Chondrocyte (in vitro differentiated cells): ENCODE measurements at regions not wholly inside any gene's neighbourhood (a gene's known extent, or its start where the extent isn't known, plus 50 kb on each side); places are given as distances from the start of the nearest gene placed in this dataset.

Experiments used
- DNase-seq: peaks from one replicate; pipeline ENCODE4 v3.0.0; 2021; ENCODE audit warnings: mixed read lengths, low spot score
- H3K27ac Mint-ChIP-seq: one replicate; pipeline ENCODE4 v1.8.0; 2021; ENCODE audit warnings: mild to moderate bottlenecking, moderate library complexity, mixed read lengths; ENCODE audit not compliant: unreplicated experiment
- H3K27me3 Mint-ChIP-seq: 2 replicates; pipeline ENCODE4 v1.8.0; 2021; ENCODE audit warnings: low read depth, mixed read lengths
- H3K36me3 Mint-ChIP-seq: 2 replicates; pipeline ENCODE4 v1.8.0; 2021; ENCODE audit warnings: low read depth, mixed read lengths
- H3K4me1 Mint-ChIP-seq: 2 replicates; pipeline ENCODE4 v1.8.0; 2021; ENCODE audit warnings: low read depth, mild to moderate bottlenecking, mixed read lengths
- H3K4me3 Mint-ChIP-seq: one replicate; pipeline ENCODE4 v1.8.0; 2021; ENCODE audit warnings: mild to moderate bottlenecking, moderate library complexity, mixed read lengths; ENCODE audit not compliant: unreplicated experiment
- H3K9me3 Mint-ChIP-seq: 2 replicates; pipeline ENCODE4 v1.8.0; 2021; ENCODE audit warnings: low read depth, mixed read lengths
- TF ChIP-seq, protein P1 (sequence below): fragments of 200-600 bp; sonication (generic); IDR thresholded peaks from 2 replicates; pipeline ENCODE4 v1.5.0; 2021; ENCODE audit warnings: antibody characterized with exemption, mild to moderate bottlenecking, moderate library complexity

DNA sequence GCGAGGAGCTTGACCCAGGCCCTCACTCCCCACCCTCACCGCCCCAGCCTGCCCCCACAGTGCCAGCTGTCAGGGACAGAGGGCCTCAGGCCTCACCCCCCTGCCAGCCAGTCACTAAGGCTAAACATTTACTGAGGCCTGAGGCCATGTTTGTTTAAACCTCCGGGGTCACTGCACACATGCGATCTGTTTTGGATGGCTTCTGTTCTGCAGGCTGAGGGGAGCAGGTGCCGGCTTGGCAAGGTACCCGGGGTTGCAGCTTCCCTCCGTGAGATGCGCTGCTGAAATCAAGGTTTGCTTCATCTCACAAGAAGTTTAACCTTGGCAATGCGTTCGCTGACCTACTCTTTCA is 103.3 kb upstream of the BOD1 start:
- no peak overlapping the region for H3K27ac Mint-ChIP-seq

DNA sequence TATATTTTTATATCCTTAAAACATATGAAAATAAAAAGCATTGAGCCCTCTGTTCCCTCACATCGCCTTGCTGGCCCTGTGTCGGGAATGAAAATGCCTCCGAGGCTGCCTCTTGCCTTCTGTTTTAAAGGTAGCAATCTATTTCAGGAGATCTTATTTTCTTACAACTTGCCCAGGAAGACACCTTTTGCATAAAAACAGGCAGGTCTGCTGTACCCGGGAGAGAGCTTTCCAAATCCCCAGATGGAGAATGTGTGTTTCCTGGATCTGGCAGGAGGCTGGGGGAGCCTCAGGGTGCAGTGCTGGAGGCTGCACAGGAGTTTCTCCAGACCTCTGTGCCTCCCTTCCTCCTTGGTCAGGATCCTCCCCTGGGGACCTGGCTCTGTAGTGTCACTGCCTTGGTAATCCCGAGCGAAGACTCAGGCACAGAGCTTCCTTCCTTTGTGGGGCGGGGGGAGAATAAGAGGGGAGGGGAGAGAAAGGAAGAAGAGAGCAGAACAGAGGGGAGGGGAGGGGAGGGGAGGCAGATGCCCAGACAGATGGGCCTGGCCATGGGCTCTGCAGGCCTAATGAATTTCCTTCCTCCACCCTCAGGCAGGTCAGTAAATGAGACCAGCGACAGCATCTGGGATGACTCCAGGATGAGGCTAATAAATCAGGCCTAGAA is 104.0 kb upstream of the BOD1 start:
- no peaks in the 10 kb centered on the region for H3K36me3 Mint-ChIP-seq
- no peak overlapping the region for H3K4me3 Mint-ChIP-seq
- no peak for DNase-seq
- peaks cover 15% of the 10 kb centered on the region for H3K4me1 Mint-ChIP-seq
- TF ChIP-seq, protein P1, sequence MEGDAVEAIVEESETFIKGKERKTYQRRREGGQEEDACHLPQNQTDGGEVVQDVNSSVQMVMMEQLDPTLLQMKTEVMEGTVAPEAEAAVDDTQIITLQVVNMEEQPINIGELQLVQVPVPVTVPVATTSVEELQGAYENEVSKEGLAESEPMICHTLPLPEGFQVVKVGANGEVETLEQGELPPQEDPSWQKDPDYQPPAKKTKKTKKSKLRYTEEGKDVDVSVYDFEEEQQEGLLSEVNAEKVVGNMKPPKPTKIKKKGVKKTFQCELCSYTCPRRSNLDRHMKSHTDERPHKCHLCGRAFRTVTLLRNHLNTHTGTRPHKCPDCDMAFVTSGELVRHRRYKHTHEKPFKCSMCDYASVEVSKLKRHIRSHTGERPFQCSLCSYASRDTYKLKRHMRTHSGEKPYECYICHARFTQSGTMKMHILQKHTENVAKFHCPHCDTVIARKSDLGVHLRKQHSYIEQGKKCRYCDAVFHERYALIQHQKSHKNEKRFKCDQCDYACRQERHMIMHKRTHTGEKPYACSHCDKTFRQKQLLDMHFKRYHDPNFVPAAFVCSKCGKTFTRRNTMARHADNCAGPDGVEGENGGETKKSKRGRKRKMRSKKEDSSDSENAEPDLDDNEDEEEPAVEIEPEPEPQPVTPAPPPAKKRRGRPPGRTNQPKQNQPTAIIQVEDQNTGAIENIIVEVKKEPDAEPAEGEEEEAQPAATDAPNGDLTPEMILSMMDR, result no peak
- H3K27me3 Mint-ChIP-seq, result peaks cover 13% of the 10 kb centered on the region
- H3K27ac Mint-ChIP-seq, result no peak overlapping the region
- peaks cover under 1% of the 10 kb centered on the region for H3K9me3 Mint-ChIP-seq

More for the DNA sequence above, 103.3 kb upstream of the BOD1 start:
- no peaks in the 10 kb centered on the region for H3K36me3 Mint-ChIP-seq
- DNase-seq, result no peak
- H3K9me3 Mint-ChIP-seq, result no peaks in the 10 kb centered on the region
- no peak overlapping the region for H3K4me3 Mint-ChIP-seq
- peaks cover 22% of the 10 kb centered on the region for H3K4me1 Mint-ChIP-seq
- TF ChIP-seq, protein P1, result no peak
- H3K27me3 Mint-ChIP-seq, result peaks cover 13% of the 10 kb centered on the region

DNA sequence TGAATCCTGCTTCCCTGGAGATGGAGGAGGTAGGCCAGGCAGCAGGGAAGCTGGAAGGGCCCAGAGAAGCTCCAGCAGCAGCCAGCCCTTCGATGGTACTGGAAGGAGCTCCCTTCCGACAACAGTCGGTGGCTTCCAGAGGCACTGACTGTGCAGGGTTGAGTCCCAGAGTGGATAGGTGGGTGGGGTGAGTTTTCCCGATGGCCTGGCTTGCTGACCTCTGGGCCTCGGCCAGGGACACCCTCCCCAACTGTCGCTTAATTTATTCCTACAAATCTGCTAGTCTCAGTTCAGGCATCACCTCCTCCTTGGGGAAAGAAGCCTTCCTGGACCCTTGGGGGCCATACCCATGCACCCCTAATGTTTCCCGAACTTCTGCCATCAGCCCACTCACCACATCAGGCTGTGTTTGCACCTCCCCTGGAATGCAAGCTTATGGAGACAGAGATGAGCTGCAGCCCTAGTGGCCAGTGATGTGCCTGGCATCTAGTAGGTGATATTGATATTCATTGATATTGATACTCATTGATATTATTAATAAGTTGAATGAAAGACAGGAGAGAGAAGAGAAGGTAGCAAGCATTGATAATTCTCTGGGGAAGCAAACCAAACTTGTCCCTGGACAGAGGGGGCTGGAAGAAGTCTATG is 104.6 kb upstream of the BOD1 start:
- H3K4me1 Mint-ChIP-seq, result peaks cover 11% of the 10 kb centered on the region
- H3K27me3 Mint-ChIP-seq, result peaks cover 13% of the 10 kb centered on the region
- H3K4me3 Mint-ChIP-seq, result no peak overlapping the region
- TF ChIP-seq, protein P1, result peak; percentile 21
- no peak overlapping the region for H3K27ac Mint-ChIP-seq
- no peaks in the 10 kb centered on the region for H3K36me3 Mint-ChIP-seq
- no peak for DNase-seq
- peaks cover 5% of the 10 kb centered on the region for H3K9me3 Mint-ChIP-seq

DNA sequence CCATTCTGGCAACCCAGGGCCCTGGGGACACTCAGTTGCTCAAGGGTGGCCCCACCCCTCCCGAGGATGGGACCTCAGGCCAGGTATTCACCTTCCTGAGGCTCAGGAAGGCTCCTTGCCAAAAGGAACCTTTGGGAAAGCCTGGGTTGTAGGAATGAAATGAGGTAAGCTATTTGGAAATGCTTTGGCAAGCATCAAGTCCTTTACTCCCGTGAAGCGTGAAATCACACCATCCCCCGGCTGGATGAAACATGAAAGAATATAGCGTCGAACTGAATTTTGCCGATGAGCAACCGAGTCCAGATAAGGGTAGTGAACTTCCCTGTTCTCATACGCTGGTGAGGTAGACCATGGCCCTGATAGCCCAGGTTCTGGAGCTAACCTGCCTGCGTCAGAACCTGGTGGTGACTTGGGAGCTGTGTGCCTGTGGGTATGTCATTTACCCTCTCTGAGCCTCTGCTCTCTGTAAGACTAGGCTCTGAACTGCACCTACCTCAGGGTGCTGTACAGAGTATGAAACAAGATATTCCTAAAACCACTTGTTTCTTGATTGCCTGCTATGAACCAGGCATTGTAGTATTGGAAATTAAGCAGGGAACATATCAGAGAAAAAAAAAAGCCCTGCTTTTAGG is 105.3 kb upstream of the BOD1 start:
- Mint-ChIP-seq H3K27me3 (peaks cover 13% of the 10 kb centered on the region), H3K36me3 (no peaks in the 10 kb centered on the region), H3K9me3 (peaks cover 5% of the 10 kb centered on the region), H3K4me3 (no peak overlapping the region), H3K27ac (no peak overlapping the region), H3K4me1 (peaks cover 11% of the 10 kb centered on the region)
- no peak for DNase-seq
- TF ChIP-seq, protein P1, result peak; percentile 6

DNA sequence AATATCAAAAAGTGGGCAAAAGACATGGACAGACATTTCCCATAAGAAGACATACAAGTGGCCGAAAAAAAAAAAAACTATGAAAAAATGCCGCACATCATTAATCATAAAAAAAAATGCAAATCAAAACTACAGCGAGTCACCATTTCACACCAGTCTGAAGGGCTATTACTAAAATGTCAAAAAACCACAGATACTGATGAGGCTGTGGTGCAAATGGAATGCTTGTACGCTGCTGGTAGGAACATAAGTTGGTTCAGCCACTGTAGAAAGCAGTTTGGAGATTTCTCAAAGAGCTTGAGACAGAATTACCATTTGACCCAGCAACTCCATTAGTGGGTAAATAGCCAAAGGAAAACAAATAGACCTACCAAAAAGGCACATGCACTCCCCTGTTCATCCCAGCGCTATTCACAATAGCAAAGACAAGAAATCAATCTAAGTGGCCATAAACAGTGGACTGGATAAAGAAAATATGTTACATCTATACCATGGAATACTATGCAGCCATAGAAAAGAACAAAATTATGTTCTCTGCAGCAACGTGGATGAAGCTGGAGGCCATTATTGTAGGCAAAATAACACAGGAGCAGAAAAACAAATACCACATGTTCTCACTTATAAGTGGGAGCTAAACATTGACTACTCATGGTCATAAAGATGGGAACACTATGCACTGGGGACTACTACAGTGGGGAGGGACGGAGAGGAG is 110.6 kb upstream of the BOD1 start:
- TF ChIP-seq, protein P1, result no peak
- Mint-ChIP-seq H3K36me3 (no peaks in the 10 kb centered on the region), H3K27me3 (peaks cover 10% of the 10 kb centered on the region), H3K9me3 (peaks cover 5% of the 10 kb centered on the region), H3K4me3 (no peak overlapping the region), H3K4me1 (no peaks in the 10 kb centered on the region), H3K27ac (no peak overlapping the region)
- DNase-seq, result no peak
